ENCODE measurements at regions not wholly inside any gene's neighbourhood (a gene's known extent, or its start where the extent isn't known, plus 50 kb on each side); places are given as distances from the start of the nearest gene placed in this dataset.

- Histone ChIP-seq H3K4me3 (ENCODE audit: control insufficient read depth in 1 of 7, extremely low read depth in 1 of 7, insufficient read depth in 4 of 7, low read depth in 2 of 7, low read length in 6 of 7) (no peak overlapping the region), H3K27ac (ENCODE audit: insufficient read depth in 1 of 2, low read depth in 1 of 2, low read length in 2 of 2, poor library complexity in 1 of 2, severe bottlenecking in 2 of 2) (no peak overlapping the region), H3K9me3 (ENCODE audit: control extremely low read depth in 1 of 5, control insufficient read depth in 4 of 5, insufficient read depth in 2 of 5, low read depth in 1 of 5, low read length in 4 of 5) (no peaks in the 10 kb centered on the region), H3K36me3 (ENCODE audit: control insufficient read depth in 4 of 4, insufficient read depth in 4 of 4, low read length in 3 of 4) (no peaks in the 10 kb centered on the region), H3K4me1 (ENCODE audit: control extremely low read depth in 1 of 4, control insufficient read depth in 4 of 4, insufficient read depth in 4 of 4, low read length in 3 of 4) (no peaks in the 10 kb centered on the region), H3K27me3 (replicated peaks in 2 of 5; ENCODE audit: control insufficient read depth in 4 of 5, insufficient read depth in 5 of 5, low read length in 4 of 5) (peaks cover 0 to 3% (median 0%) of the 10 kb centered on the region in 5 experiments)
- ChIA-PET CTCF (no interaction called here), POLR2A (no interaction called here)
- WGBS (ENCODE audit: insufficient coverage): 98% methylated on average over 9 of the region's 9 CpGs
- DNase-seq: no peak
Observed at GRCh38 chr11:56883371-56883987, 105.2 kb upstream of the OR5AK2 start.

GRCh38 chr11:56876621-56877275, 112.0 kb upstream of the OR5AK2 start:
- POLR2A ChIA-PET: no interaction called here
- H3K27me3 ChIP-seq (replicated peaks in 2 of 5; ENCODE audit: control insufficient read depth in 4 of 5, insufficient read depth in 5 of 5, low read length in 4 of 5): no peaks in the 10 kb centered on the region
- DNase-seq: no peak
- no peak overlapping the region for H3K27ac ChIP-seq (ENCODE audit: insufficient read depth in 1 of 2, low read depth in 1 of 2, low read length in 2 of 2, poor library complexity in 1 of 2, severe bottlenecking in 2 of 2)
- WGBS (ENCODE audit: insufficient coverage): no CpG with 5 or more reads among the region's 3 CpGs
- no peaks in the 10 kb centered on the region for H3K4me1 ChIP-seq (ENCODE audit: control extremely low read depth in 1 of 4, control insufficient read depth in 4 of 4, insufficient read depth in 4 of 4, low read length in 3 of 4)
- CTCF ChIA-PET: no interaction called here
- H3K4me3 ChIP-seq (ENCODE audit: control insufficient read depth in 1 of 7, extremely low read depth in 1 of 7, insufficient read depth in 4 of 7, low read depth in 2 of 7, low read length in 6 of 7): no peak overlapping the region
- no peaks in the 10 kb centered on the region for H3K9me3 ChIP-seq (ENCODE audit: control extremely low read depth in 1 of 5, control insufficient read depth in 4 of 5, insufficient read depth in 2 of 5, low read depth in 1 of 5, low read length in 4 of 5)
- no peaks in the 10 kb centered on the region for H3K36me3 ChIP-seq (ENCODE audit: control insufficient read depth in 4 of 4, insufficient read depth in 4 of 4, low read length in 3 of 4)

- no peaks in the 10 kb centered on the region for H3K4me1 ChIP-seq (ENCODE audit: control extremely low read depth in 1 of 4, control insufficient read depth in 4 of 4, insufficient read depth in 4 of 4, low read length in 3 of 4)
- no peak overlapping the region for H3K27ac ChIP-seq (ENCODE audit: insufficient read depth in 1 of 2, low read depth in 1 of 2, low read length in 2 of 2, poor library complexity in 1 of 2, severe bottlenecking in 2 of 2)
- 100% methylated on average over 2 of the region's 2 CpGs for WGBS (ENCODE audit: insufficient coverage)
- H3K9me3 ChIP-seq (ENCODE audit: control extremely low read depth in 1 of 5, control insufficient read depth in 4 of 5, insufficient read depth in 2 of 5, low read depth in 1 of 5, low read length in 4 of 5): no peaks in the 10 kb centered on the region
- no peak for DNase-seq
- CTCF ChIA-PET: interaction anchor here (0.6 kb wide), 1 partner anchor 68 kb away, joined by 3 read pairs; no protein-coding TSS in a partner anchor
- H3K27me3 ChIP-seq (replicated peaks in 2 of 5; ENCODE audit: control insufficient read depth in 4 of 5, insufficient read depth in 5 of 5, low read length in 4 of 5): peaks cover 0 to 2% (median 0%) of the 10 kb centered on the region in 5 experiments
- POLR2A ChIA-PET: no interaction called here
- H3K36me3 ChIP-seq (ENCODE audit: control insufficient read depth in 4 of 4, insufficient read depth in 4 of 4, low read length in 3 of 4): no peaks in the 10 kb centered on the region
- H3K4me3 ChIP-seq (ENCODE audit: control insufficient read depth in 1 of 7, extremely low read depth in 1 of 7, insufficient read depth in 4 of 7, low read depth in 2 of 7, low read length in 6 of 7): no peak overlapping the region
Observed at GRCh38 chr11:56855217-56855616, 106.7 kb upstream of the OR9G4 start.

- H3K4me1 ChIP-seq (ENCODE audit: control extremely low read depth in 1 of 4, control insufficient read depth in 4 of 4, insufficient read depth in 4 of 4, low read length in 3 of 4): no peaks in the 10 kb centered on the region
- WGBS (ENCODE audit: insufficient coverage): 89% methylated on average over 1 of the region's 1 CpG
- H3K4me3 ChIP-seq (ENCODE audit: control insufficient read depth in 1 of 7, extremely low read depth in 1 of 7, insufficient read depth in 4 of 7, low read depth in 2 of 7, low read length in 6 of 7): no peak overlapping the region
- no peak for DNase-seq
- no peak overlapping the region for H3K27ac ChIP-seq (ENCODE audit: insufficient read depth in 1 of 2, low read depth in 1 of 2, low read length in 2 of 2, poor library complexity in 1 of 2, severe bottlenecking in 2 of 2)
- ChIA-PET POLR2A (no interaction called here), CTCF (no interaction called here)
- H3K36me3 ChIP-seq (ENCODE audit: control insufficient read depth in 4 of 4, insufficient read depth in 4 of 4, low read length in 3 of 4): no peaks in the 10 kb centered on the region
- peaks cover 0 to 9% (median 6%) of the 10 kb centered on the region in 5 experiments for H3K27me3 ChIP-seq (replicated peaks in 2 of 5; ENCODE audit: control insufficient read depth in 4 of 5, insufficient read depth in 5 of 5, low read length in 4 of 5)
- H3K9me3 ChIP-seq (ENCODE audit: control extremely low read depth in 1 of 5, control insufficient read depth in 4 of 5, insufficient read depth in 2 of 5, low read depth in 1 of 5, low read length in 4 of 5): no peaks in the 10 kb centered on the region
Observed at GRCh38 chr11:56852131-56852530, 103.6 kb upstream of the OR9G4 start.

GRCh38 chr11:56849852-56850251, 101.4 kb upstream of the OR9G4 start:
- H3K27me3 ChIP-seq (replicated peaks in 2 of 5; ENCODE audit: control insufficient read depth in 4 of 5, insufficient read depth in 5 of 5, low read length in 4 of 5): peaks cover 0 to 16% (median 6%) of the 10 kb centered on the region in 5 experiments
- WGBS (ENCODE audit: insufficient coverage): no CpG with 5 or more reads among the region's 2 CpGs
- no peaks in the 10 kb centered on the region for H3K9me3 ChIP-seq (ENCODE audit: control extremely low read depth in 1 of 5, control insufficient read depth in 4 of 5, insufficient read depth in 2 of 5, low read depth in 1 of 5, low read length in 4 of 5)
- no peak for DNase-seq
- H3K4me1 ChIP-seq (ENCODE audit: control extremely low read depth in 1 of 4, control insufficient read depth in 4 of 4, insufficient read depth in 4 of 4, low read length in 3 of 4): no peaks in the 10 kb centered on the region
- H3K4me3 ChIP-seq (ENCODE audit: control insufficient read depth in 1 of 7, extremely low read depth in 1 of 7, insufficient read depth in 4 of 7, low read depth in 2 of 7, low read length in 6 of 7): no peak overlapping the region
- no peak overlapping the region for H3K27ac ChIP-seq (ENCODE audit: insufficient read depth in 1 of 2, low read depth in 1 of 2, low read length in 2 of 2, poor library complexity in 1 of 2, severe bottlenecking in 2 of 2)
- CTCF ChIA-PET: interaction anchor here (1.5 kb wide), 1 partner anchor 9 kb away, joined by 3 read pairs; no protein-coding TSS in a partner anchor
- POLR2A ChIA-PET: no interaction called here
- H3K36me3 ChIP-seq (ENCODE audit: control insufficient read depth in 4 of 4, insufficient read depth in 4 of 4, low read length in 3 of 4): no peaks in the 10 kb centered on the region

- no peak for DNase-seq
- H3K36me3 ChIP-seq (ENCODE audit: control insufficient read depth in 4 of 4, insufficient read depth in 4 of 4, low read length in 3 of 4): no peaks in the 10 kb centered on the region
- ChIA-PET POLR2A (no interaction called here), CTCF (interaction anchor here (1.5 kb wide), 1 partner anchor 8 kb away, joined by 3 read pairs; no protein-coding TSS in a partner anchor)
- no peaks in the 10 kb centered on the region for H3K4me1 ChIP-seq (ENCODE audit: control extremely low read depth in 1 of 4, control insufficient read depth in 4 of 4, insufficient read depth in 4 of 4, low read length in 3 of 4)
- H3K27ac ChIP-seq (ENCODE audit: insufficient read depth in 1 of 2, low read depth in 1 of 2, low read length in 2 of 2, poor library complexity in 1 of 2, severe bottlenecking in 2 of 2): no peak overlapping the region
- no peak overlapping the region for H3K4me3 ChIP-seq (ENCODE audit: control insufficient read depth in 1 of 7, extremely low read depth in 1 of 7, insufficient read depth in 4 of 7, low read depth in 2 of 7, low read length in 6 of 7)
- no peaks in the 10 kb centered on the region for H3K9me3 ChIP-seq (ENCODE audit: control extremely low read depth in 1 of 5, control insufficient read depth in 4 of 5, insufficient read depth in 2 of 5, low read depth in 1 of 5, low read length in 4 of 5)
- peaks cover 0 to 16% (median 6%) of the 10 kb centered on the region in 5 experiments for H3K27me3 ChIP-seq (replicated peaks in 2 of 5; ENCODE audit: control insufficient read depth in 4 of 5, insufficient read depth in 5 of 5, low read length in 4 of 5)
Observed at GRCh38 chr11:56849250-56849649, 100.8 kb upstream of the OR9G4 start.

GRCh38 chr11:56848141-56848809, 99.8 kb upstream of the OR9G4 start:
- peaks cover 0 to 16% (median 4%) of the 10 kb centered on the region in 5 experiments for H3K27me3 ChIP-seq (replicated peaks in 2 of 5; ENCODE audit: control insufficient read depth in 4 of 5, insufficient read depth in 5 of 5, low read length in 4 of 5)
- CTCF ChIA-PET: no interaction called here
- POLR2A ChIA-PET: no interaction called here
- WGBS (ENCODE audit: insufficient coverage): 90% methylated on average over 5 of the region's 8 CpGs
- H3K9me3 ChIP-seq (ENCODE audit: control extremely low read depth in 1 of 5, control insufficient read depth in 4 of 5, insufficient read depth in 2 of 5, low read depth in 1 of 5, low read length in 4 of 5): no peaks in the 10 kb centered on the region
- H3K4me1 ChIP-seq (ENCODE audit: control extremely low read depth in 1 of 4, control insufficient read depth in 4 of 4, insufficient read depth in 4 of 4, low read length in 3 of 4): no peaks in the 10 kb centered on the region
- H3K36me3 ChIP-seq (ENCODE audit: control insufficient read depth in 4 of 4, insufficient read depth in 4 of 4, low read length in 3 of 4): no peaks in the 10 kb centered on the region
- DNase-seq: no peak
- H3K4me3 ChIP-seq (ENCODE audit: control insufficient read depth in 1 of 7, extremely low read depth in 1 of 7, insufficient read depth in 4 of 7, low read depth in 2 of 7, low read length in 6 of 7): no peak overlapping the region
- H3K27ac ChIP-seq (ENCODE audit: insufficient read depth in 1 of 2, low read depth in 1 of 2, low read length in 2 of 2, poor library complexity in 1 of 2, severe bottlenecking in 2 of 2): no peak overlapping the region

Measured in common myeloid progenitor, CD34-positive (primary cell).